AG04450 (cell line): ENCODE measurements at regions not wholly inside any gene's neighbourhood (a gene's known extent, or its start where the extent isn't known, plus 50 kb on each side); places are given as distances from the start of the nearest gene placed in this dataset.

ENCODE experiments used
- CTCF ChIA-PET: fragments of 300-600, 350-600 bp; formaldehyde crosslinking; extraction: SDS; loops from one replicate; lab custom pipeline; 2022; ENCODE audit warnings: antibody characterized with exemption, inconsistent platforms; lab: Charles Lee
- POLR2A ChIA-PET: fragments of 350-600 bp; formaldehyde crosslinking; extraction: SDS; loops from one replicate; lab custom pipeline; 2021; ENCODE audit warnings: antibody characterized with exemption, inconsistent platforms; lab: Yijun Ruan, JAX
- DNase-seq: peaks from one replicate; pipeline ENCODE4 v3.0.0-alpha.2; 2011; ENCODE audit warnings: low read depth, low spot score
- H3K27ac ChIP-seq: one replicate; pipeline ENCODE4 v1.5.1; 2012; ENCODE audit warnings: low read depth, low read length, control low read depth
- H3K27me3 ChIP-seq: one replicate; pipeline ENCODE4 v1.6.0; 2012; ENCODE audit warnings: low read length; ENCODE audit not compliant: control insufficient read depth, insufficient read depth
- H3K4me3 ChIP-seq: 2 replicates; pipeline ENCODE4 v1.5.1; 2011; ENCODE audit warnings: mild to moderate bottlenecking, low read depth, low read length, control low read depth
- H3K9me3 ChIP-seq: 2 replicates; pipeline ENCODE4 v1.5.1; 2012; ENCODE audit warnings: low read length; ENCODE audit not compliant: control insufficient read depth, insufficient read depth
- TF ChIP-seq, protein P1 (sequence below): IDR thresholded peaks from 2 replicates; pipeline ENCODE4 v1.5.1; 2011; ENCODE audit warnings: low read depth, low read length, control low read depth, inconsistent platforms

DNA sequence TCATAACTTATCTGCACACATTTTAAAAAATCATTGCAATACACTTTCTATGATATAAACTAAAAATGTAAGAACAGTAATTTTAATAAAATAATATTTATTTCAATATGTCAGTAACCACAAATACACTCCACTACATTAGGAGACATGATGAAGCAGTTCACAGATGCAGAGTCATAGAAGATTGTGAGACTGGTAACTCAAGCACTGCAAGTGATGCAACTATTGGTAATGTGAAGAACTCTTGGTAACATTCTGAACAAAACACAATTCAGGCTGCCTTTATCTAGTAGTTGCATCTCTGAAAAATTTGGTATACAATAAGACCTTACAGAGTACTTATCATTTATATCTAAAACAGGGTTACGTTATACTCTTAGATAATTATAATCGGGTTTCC, 52.6 kb upstream of the LRAT start:
- Histone ChIP-seq H3K4me3 (no peak overlapping the region), H3K27ac (no peak overlapping the region), H3K27me3 (peaks cover 2% of the 10 kb centered on the region), H3K9me3 (no peaks in the 10 kb centered on the region)
- ChIA-PET POLR2A (no interaction called here), CTCF (no interaction called here)
- TF ChIP-seq, protein P1, sequence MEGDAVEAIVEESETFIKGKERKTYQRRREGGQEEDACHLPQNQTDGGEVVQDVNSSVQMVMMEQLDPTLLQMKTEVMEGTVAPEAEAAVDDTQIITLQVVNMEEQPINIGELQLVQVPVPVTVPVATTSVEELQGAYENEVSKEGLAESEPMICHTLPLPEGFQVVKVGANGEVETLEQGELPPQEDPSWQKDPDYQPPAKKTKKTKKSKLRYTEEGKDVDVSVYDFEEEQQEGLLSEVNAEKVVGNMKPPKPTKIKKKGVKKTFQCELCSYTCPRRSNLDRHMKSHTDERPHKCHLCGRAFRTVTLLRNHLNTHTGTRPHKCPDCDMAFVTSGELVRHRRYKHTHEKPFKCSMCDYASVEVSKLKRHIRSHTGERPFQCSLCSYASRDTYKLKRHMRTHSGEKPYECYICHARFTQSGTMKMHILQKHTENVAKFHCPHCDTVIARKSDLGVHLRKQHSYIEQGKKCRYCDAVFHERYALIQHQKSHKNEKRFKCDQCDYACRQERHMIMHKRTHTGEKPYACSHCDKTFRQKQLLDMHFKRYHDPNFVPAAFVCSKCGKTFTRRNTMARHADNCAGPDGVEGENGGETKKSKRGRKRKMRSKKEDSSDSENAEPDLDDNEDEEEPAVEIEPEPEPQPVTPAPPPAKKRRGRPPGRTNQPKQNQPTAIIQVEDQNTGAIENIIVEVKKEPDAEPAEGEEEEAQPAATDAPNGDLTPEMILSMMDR, result no peak
- DNase-seq, result no peak

DNA sequence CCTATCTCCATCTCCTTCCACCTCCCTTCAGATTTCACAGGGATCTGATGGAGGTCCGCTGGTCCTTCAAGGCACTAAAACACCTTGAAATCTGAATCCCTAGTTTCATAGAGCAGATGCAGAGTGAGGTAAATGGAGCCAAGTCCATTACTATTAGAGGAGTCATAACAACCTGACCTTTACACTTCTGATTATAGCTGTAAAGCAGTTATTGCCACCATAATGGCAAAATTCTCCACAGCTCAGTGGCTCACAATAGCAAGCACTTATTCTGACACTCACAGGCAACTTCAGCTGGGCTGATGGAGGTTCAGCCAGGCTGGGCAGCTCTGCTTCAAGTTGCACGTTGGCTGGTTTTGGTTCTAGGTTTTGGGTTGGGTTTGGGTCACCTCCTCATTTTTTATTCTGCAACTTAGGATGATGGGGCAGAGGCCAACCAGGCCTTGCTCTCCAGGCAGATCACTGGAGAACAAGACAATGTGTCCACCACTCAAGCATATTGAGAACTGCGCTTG, 51.4 kb upstream of the LRAT start:
- H3K27me3 ChIP-seq, result peaks cover 2% of the 10 kb centered on the region
- TF ChIP-seq, protein P1, result no peak
- DNase-seq, result no peak
- H3K4me3 ChIP-seq, result no peak overlapping the region
- no peak overlapping the region for H3K27ac ChIP-seq
- no peaks in the 10 kb centered on the region for H3K9me3 ChIP-seq
- POLR2A ChIA-PET, result no interaction called here
- CTCF ChIA-PET, result no interaction called here
